Sigmoid colon (tissue), 6 donors: ENCODE measurements at regions not wholly inside any gene's neighbourhood (a gene's known extent, or its start where the extent isn't known, plus 50 kb on each side); places are given as distances from the start of the nearest gene placed in this dataset.

Source experiments
- DNase-seq: peaks from one replicate; pipeline ENCODE4 v3.0.0-alpha.2; 2019
- H3K27ac ChIP-seq, 4 donors: fragments of 200-600 bp; sonication (generic); one replicate each; pipeline ENCODE4 v1.5.1; 2016 to 2019; ENCODE audit warnings: mild to moderate bottlenecking in 1 of 4
- H3K27me3 ChIP-seq, 3 donors: fragments of 200-600 bp; sonication (generic); one replicate each; pipeline ENCODE4 v1.5.1; 2019; ENCODE audit warnings: mild to moderate bottlenecking in 1 of 3
- H3K36me3 ChIP-seq, 4 donors: fragments of 200-600 bp; sonication (generic); one replicate each; pipeline ENCODE4 v1.5.1; 2016 to 2019
- H3K4me1 ChIP-seq, 4 donors: fragments of 200-600 bp; sonication (generic); one replicate each; pipeline ENCODE4 v1.5.1; 2017 to 2019
- H3K4me3 ChIP-seq, 4 donors: fragments of 200-600 bp; sonication (generic); one replicate each; pipeline ENCODE4 v1.5.1; 2017 to 2019; ENCODE audit warnings: mild to moderate bottlenecking in 2 of 4, moderate library complexity in 1 of 4
- H3K9me3 ChIP-seq, 4 donors: fragments of 200-600 bp in 3 of 4; sonication (generic) in 3 of 4; one replicate each; pipeline versions ENCODE4 v1.5.1 to v1.6.1; 2013 to 2019
- EP300 ChIP-seq, 4 donors: sonication (generic); formaldehyde crosslinking; IDR thresholded peaks; one replicate each; pipeline ENCODE4 v1.6.1; 2017; ENCODE audit warnings: antibody characterized with exemption in 4 of 4
- POLR2A ChIP-seq, 2 donors: fragments of 450-650 bp; IDR thresholded peaks; one replicate each; pipeline ENCODE4 v1.6.1; 2016; ENCODE audit warnings: antibody characterized with exemption in 2 of 2, mild to moderate bottlenecking in 2 of 2, moderate library complexity in 2 of 2
- POLR2AphosphoS5 ChIP-seq, 4 donors: sonication (generic); formaldehyde crosslinking; IDR thresholded peaks; one replicate each; pipeline ENCODE4 v1.6.1; 2017; ENCODE audit warnings: antibody characterized with exemption in 4 of 4
- WGBS, 2 donors: extraction: QIAGEN DNeasy Blood & Tissue Kit; methylation state at CpG; one replicate each; pipeline ENCODE4 v1.1.7; 2013; 5-methylcytosine and 5-hydroxymethylcytosine counted together
- intact Hi-C: fragments of 100-400 bp; cut with DNase I; formaldehyde crosslinking; loops from one replicate; pipeline ENCODE4 v1.15.1; 2023
- TF ChIP-seq, protein P1 (sequence below), 4 experiments: fragments of 450-650 bp in 3 of 4; fragments of 200-600 bp in 1 of 4; IDR thresholded peaks; one replicate each; pipeline ENCODE4 v1.5.1; 2016 to 2019; ENCODE audit warnings: antibody characterized with exemption in 4 of 4, mild to moderate bottlenecking in 3 of 4, moderate library complexity in 2 of 4
- donor health status: healthy with polysubstance abuse.
- donor health status: healthy.

- TF ChIP-seq EP300 (IDR thresholded peaks at IDR 0.05) (no peak), POLR2AphosphoS5 (IDR thresholded peaks at IDR 0.05) (no peak), POLR2A (IDR thresholded peaks at IDR 0.05) (no peak)
- TF ChIP-seq, protein P1, sequence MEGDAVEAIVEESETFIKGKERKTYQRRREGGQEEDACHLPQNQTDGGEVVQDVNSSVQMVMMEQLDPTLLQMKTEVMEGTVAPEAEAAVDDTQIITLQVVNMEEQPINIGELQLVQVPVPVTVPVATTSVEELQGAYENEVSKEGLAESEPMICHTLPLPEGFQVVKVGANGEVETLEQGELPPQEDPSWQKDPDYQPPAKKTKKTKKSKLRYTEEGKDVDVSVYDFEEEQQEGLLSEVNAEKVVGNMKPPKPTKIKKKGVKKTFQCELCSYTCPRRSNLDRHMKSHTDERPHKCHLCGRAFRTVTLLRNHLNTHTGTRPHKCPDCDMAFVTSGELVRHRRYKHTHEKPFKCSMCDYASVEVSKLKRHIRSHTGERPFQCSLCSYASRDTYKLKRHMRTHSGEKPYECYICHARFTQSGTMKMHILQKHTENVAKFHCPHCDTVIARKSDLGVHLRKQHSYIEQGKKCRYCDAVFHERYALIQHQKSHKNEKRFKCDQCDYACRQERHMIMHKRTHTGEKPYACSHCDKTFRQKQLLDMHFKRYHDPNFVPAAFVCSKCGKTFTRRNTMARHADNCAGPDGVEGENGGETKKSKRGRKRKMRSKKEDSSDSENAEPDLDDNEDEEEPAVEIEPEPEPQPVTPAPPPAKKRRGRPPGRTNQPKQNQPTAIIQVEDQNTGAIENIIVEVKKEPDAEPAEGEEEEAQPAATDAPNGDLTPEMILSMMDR (IDR thresholded peaks at IDR 0.05): no peak
- Histone ChIP-seq H3K4me1 (no peaks in the 10 kb centered on the region), H3K9me3 (no peaks in the 10 kb centered on the region), H3K36me3 (no peaks in the 10 kb centered on the region), H3K4me3 (no peak overlapping the region), H3K27ac (no peak overlapping the region), H3K27me3 (no peaks in the 10 kb centered on the region)
- no peak for DNase-seq
- WGBS, 2 donors: 41 to 53% methylated on average over 7 of the region's 7 CpGs
- intact Hi-C loops: no loop called here
Observed at GRCh38 chr1:213687832-213688231, 299.9 kb upstream of the PROX1 start.

DNA sequence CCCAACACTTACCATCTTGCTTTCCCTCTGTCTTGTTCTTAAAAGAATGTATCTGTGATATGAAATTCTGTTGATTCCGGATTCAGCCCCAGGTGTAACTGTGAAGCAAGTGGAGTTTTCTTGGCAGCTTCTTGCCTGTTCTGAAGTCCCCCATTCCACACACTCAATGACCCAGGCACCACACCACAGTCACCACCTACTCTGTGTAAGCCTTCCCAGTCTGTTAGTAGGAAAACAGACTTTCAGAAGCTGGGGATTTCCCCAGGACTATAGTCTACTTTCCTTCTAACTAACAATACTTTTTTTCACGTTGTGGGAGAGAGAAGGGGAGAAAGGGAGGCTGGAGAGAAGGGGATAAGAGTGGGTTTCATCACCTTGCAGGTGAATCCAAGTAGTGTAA is 299.1 kb upstream of the PROX1 start:
- intact Hi-C loops: no loop called here
- Histone ChIP-seq H3K4me3 (no peak overlapping the region), H3K27me3 (no peaks in the 10 kb centered on the region), H3K27ac (no peak overlapping the region), H3K36me3 (no peaks in the 10 kb centered on the region), H3K4me1 (no peaks in the 10 kb centered on the region), H3K9me3 (no peaks in the 10 kb centered on the region)
- 41 to 62% methylated on average over 2 of the region's 2 CpGs for WGBS, 2 donors
- TF ChIP-seq EP300 (IDR thresholded peaks at IDR 0.05) (no peak), POLR2AphosphoS5 (IDR thresholded peaks at IDR 0.05) (no peak), POLR2A (IDR thresholded peaks at IDR 0.05) (no peak)
- TF ChIP-seq, protein P1 (IDR thresholded peaks at IDR 0.05): no peak
- DNase-seq: no peak

GRCh38 chr1:213689260-213689659 is 298.5 kb upstream of the PROX1 start:
- H3K27ac ChIP-seq: no peak overlapping the region
- TF ChIP-seq, protein P1 (IDR thresholded peaks at IDR 0.05): no peak
- TF ChIP-seq POLR2A (IDR thresholded peaks at IDR 0.05) (no peak), POLR2AphosphoS5 (IDR thresholded peaks at IDR 0.05) (no peak), EP300 (IDR thresholded peaks at IDR 0.05) (no peak)
- no peaks in the 10 kb centered on the region for H3K36me3 ChIP-seq
- 75 to 83% methylated on average over 3 of the region's 3 CpGs for WGBS, 2 donors
- no peaks in the 10 kb centered on the region for H3K27me3 ChIP-seq
- H3K4me3 ChIP-seq: no peak overlapping the region
- intact Hi-C loops: no loop called here
- DNase-seq: no peak
- no peaks in the 10 kb centered on the region for H3K9me3 ChIP-seq
- no peaks in the 10 kb centered on the region for H3K4me1 ChIP-seq

DNA sequence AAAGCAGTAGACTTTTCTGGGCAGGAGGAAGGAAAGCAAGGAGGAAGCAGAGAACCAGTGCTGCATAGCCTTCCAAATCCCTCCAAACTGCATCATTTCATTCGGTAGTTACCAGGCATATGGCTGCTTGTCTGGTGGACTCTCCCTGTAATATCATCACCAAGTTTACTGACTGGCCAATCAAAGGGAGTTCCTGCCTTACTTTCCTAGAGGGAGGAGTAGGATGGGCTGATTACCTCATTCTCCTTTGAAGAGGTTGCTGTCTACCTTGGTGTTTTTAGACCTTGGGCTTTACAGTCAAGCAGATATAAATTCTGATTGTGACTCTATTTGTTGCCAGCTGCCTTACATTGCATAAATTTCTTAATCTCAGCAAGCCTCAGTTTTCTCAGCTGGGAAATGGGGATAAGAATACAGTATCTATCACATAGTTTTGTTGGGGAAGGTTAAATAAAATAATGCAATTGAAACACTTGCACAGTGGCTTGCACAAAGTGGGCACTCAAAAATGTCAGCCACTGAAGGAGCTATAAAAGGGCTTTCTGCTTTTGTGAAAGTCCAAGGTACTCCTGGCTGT is 297.3 kb upstream of the PROX1 start:
- no peak overlapping the region for H3K4me3 ChIP-seq
- WGBS, 2 donors: 0 to 72% methylated on average over 1 of the region's 1 CpG
- TF ChIP-seq POLR2A (IDR thresholded peaks at IDR 0.05) (no peak), POLR2AphosphoS5 (IDR thresholded peaks at IDR 0.05) (no peak), EP300 (IDR thresholded peaks at IDR 0.05) (no peak)
- TF ChIP-seq, protein P1 (IDR thresholded peaks at IDR 0.05): no peak
- no peaks in the 10 kb centered on the region for H3K27me3 ChIP-seq
- intact Hi-C loops: no loop called here
- no peaks in the 10 kb centered on the region for H3K36me3 ChIP-seq
- no peaks in the 10 kb centered on the region for H3K4me1 ChIP-seq
- no peaks in the 10 kb centered on the region for H3K9me3 ChIP-seq
- no peak overlapping the region for H3K27ac ChIP-seq
- no peak for DNase-seq

DNA sequence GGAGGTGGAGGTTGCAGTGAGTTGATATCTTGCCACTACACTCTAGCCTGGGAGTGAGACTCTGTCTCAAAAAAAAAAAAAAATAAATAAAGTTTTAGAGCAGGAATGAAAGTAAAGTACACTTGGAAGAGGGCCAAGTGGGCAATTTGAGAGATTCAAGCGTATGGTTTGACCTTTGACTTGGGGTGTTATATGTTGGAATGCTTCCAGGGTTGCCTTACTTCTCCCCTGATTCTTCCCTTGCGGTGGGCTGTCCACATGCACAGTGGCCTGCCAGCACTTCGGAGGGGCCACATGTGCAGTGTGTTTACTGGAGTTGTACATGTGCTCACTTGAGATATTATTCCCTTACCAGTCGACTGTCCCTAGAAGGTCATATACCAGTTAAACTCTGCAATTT is 295.5 kb upstream of the PROX1 start:
- Histone ChIP-seq H3K4me3 (no peak overlapping the region), H3K9me3 (no peaks in the 10 kb centered on the region), H3K27me3 (no peaks in the 10 kb centered on the region), H3K27ac (no peak overlapping the region), H3K4me1 (no peaks in the 10 kb centered on the region), H3K36me3 (no peaks in the 10 kb centered on the region)
- TF ChIP-seq, protein P1 (IDR thresholded peaks at IDR 0.05): no peak
- TF ChIP-seq EP300 (IDR thresholded peaks at IDR 0.05) (no peak), POLR2AphosphoS5 (IDR thresholded peaks at IDR 0.05) (no peak), POLR2A (IDR thresholded peaks at IDR 0.05) (no peak)
- intact Hi-C loops: no loop called here
- WGBS, 2 donors: 12 to 59% methylated on average over 4 of the region's 4 CpGs
- no peak for DNase-seq
